ENCODE measurements at regions not wholly inside any gene's neighbourhood (a gene's known extent, or its start where the extent isn't known, plus 50 kb on each side); places are given as distances from the start of the nearest gene placed in this dataset.

GRCh38 chr12:4852308-4852707 lies 57.4 kb upstream of the KCNA1 start:
- Histone ChIP-seq H3K27me3 (ENCODE audit: control insufficient read depth, insufficient read depth, low read length) (no peaks in the 10 kb centered on the region), H3K36me3 (ENCODE audit: control insufficient read depth in 2 of 3, insufficient read depth in 3 of 3, low read length in 3 of 3) (no peaks in the 10 kb centered on the region), H3K9ac (ENCODE audit: low read length in 3 of 3) (no peak overlapping the region), H3K4me3 (ENCODE audit: low read length in 3 of 3) (no peak overlapping the region), H3K27ac (ENCODE audit: low read depth in 2 of 2, low read length in 2 of 2) (no peak overlapping the region), H3K4me1 (ENCODE audit: control insufficient read depth in 2 of 3, insufficient read depth in 2 of 3, low read depth in 1 of 3, low read length in 3 of 3) (peaks cover 0 to 4% (median 0%) of the 10 kb centered on the region in 3 donors), H3K9me3 (ENCODE audit: control insufficient read depth in 2 of 3, insufficient read depth in 1 of 3, low read length in 3 of 3) (no peaks in the 10 kb centered on the region)
- no peak for DNase-seq
- FAIRE-seq = no peak
- intact Hi-C loops (cut with DNase I) = no loop called here
- no peak for TF ChIP-seq CTCF (IDR thresholded peaks at IDR 0.05; ENCODE audit: borderline replicate concordance, extremely low read depth, insufficient read depth)

- Histone ChIP-seq H3K27me3 (ENCODE audit: control insufficient read depth, insufficient read depth, low read length) (no peaks in the 10 kb centered on the region), H3K9ac (ENCODE audit: low read length in 3 of 3) (no peak overlapping the region), H3K4me1 (ENCODE audit: control insufficient read depth in 2 of 3, insufficient read depth in 2 of 3, low read depth in 1 of 3, low read length in 3 of 3) (peaks cover 0 to 7% (median 0%) of the 10 kb centered on the region in 3 donors), H3K9me3 (ENCODE audit: control insufficient read depth in 2 of 3, insufficient read depth in 1 of 3, low read length in 3 of 3) (no peaks in the 10 kb centered on the region), H3K27ac (ENCODE audit: low read depth in 2 of 2, low read length in 2 of 2) (no peak overlapping the region), H3K36me3 (ENCODE audit: control insufficient read depth in 2 of 3, insufficient read depth in 3 of 3, low read length in 3 of 3) (no peaks in the 10 kb centered on the region), H3K4me3 (ENCODE audit: low read length in 3 of 3) (no peak overlapping the region)
- no peak for DNase-seq
- intact Hi-C loops (cut with DNase I) = no loop called here
- no peak for TF ChIP-seq CTCF (IDR thresholded peaks at IDR 0.05; ENCODE audit: borderline replicate concordance, extremely low read depth, insufficient read depth)
- FAIRE-seq = no peak
These were observed 56.8 kb upstream of the KCNA1 start for GRCh38 chr12:4852911-4853310.

GRCh38 chr12:4855121-4855924 lies 54.4 kb upstream of the KCNA1 start:
- no peaks in the 10 kb centered on the region for H3K9me3 ChIP-seq (ENCODE audit: control insufficient read depth in 2 of 3, insufficient read depth in 1 of 3, low read length in 3 of 3)
- peak; percentile 88 for TF ChIP-seq CTCF (IDR thresholded peaks at IDR 0.05; ENCODE audit: borderline replicate concordance, extremely low read depth, insufficient read depth)
- H3K9ac ChIP-seq (ENCODE audit: low read length in 3 of 3) = no peak overlapping the region
- FAIRE-seq = no peak
- no peaks in the 10 kb centered on the region for H3K27me3 ChIP-seq (ENCODE audit: control insufficient read depth, insufficient read depth, low read length)
- peaks cover 0 to 11% (median 0%) of the 10 kb centered on the region in 3 donors for H3K4me1 ChIP-seq (ENCODE audit: control insufficient read depth in 2 of 3, insufficient read depth in 2 of 3, low read depth in 1 of 3, low read length in 3 of 3)
- H3K4me3 ChIP-seq (ENCODE audit: low read length in 3 of 3) = no peak overlapping the region
- no peak overlapping the region for H3K27ac ChIP-seq (ENCODE audit: low read depth in 2 of 2, low read length in 2 of 2)
- peak in 4 of 5 donors; percentile 76 to 93 (median 87) for DNase-seq
- no peaks in the 10 kb centered on the region for H3K36me3 ChIP-seq (ENCODE audit: control insufficient read depth in 2 of 3, insufficient read depth in 3 of 3, low read length in 3 of 3)
- intact Hi-C loops (cut with DNase I) = no loop called here

Measured in kidney (tissue), 13 donors.